ENCODE measurements at regions not wholly inside any gene's neighbourhood (a gene's known extent, or its start where the extent isn't known, plus 50 kb on each side); places are given as distances from the start of the nearest gene placed in this dataset.

- TF ChIP-seq POLR2A (IDR thresholded peaks at IDR 0.05) = no peak
- TF ChIP-seq, protein P1, sequence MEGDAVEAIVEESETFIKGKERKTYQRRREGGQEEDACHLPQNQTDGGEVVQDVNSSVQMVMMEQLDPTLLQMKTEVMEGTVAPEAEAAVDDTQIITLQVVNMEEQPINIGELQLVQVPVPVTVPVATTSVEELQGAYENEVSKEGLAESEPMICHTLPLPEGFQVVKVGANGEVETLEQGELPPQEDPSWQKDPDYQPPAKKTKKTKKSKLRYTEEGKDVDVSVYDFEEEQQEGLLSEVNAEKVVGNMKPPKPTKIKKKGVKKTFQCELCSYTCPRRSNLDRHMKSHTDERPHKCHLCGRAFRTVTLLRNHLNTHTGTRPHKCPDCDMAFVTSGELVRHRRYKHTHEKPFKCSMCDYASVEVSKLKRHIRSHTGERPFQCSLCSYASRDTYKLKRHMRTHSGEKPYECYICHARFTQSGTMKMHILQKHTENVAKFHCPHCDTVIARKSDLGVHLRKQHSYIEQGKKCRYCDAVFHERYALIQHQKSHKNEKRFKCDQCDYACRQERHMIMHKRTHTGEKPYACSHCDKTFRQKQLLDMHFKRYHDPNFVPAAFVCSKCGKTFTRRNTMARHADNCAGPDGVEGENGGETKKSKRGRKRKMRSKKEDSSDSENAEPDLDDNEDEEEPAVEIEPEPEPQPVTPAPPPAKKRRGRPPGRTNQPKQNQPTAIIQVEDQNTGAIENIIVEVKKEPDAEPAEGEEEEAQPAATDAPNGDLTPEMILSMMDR (IDR thresholded peaks at IDR 0.05) = no peak
- Histone ChIP-seq H3K9me3 (no peaks in the 10 kb centered on the region), H3K36me3 (no peaks in the 10 kb centered on the region), H3K4me3 (no peak overlapping the region), H3K27ac (no peak overlapping the region), H3K27me3 (no peaks in the 10 kb centered on the region), H3K4me1 (no peaks in the 10 kb centered on the region)
- intact Hi-C loops (cut with DNase I) = no loop called here
- ATAC-seq (no peak), DNase-seq (no peak)
Observed at GRCh38 chr4:61049018-61049417, 151.1 kb upstream of the ADGRL3 start.

GRCh38 chr4:61067381-61067780 is 132.7 kb upstream of the ADGRL3 start:
- 71 to 80% (median 74%) methylated on average over 3 of the region's 3 CpGs for WGBS, 4 donors
- intact Hi-C loops (cut with DNase I) = no loop called here
- H3K9me3 ChIP-seq = no peaks in the 10 kb centered on the region
- no peaks in the 10 kb centered on the region for H3K4me1 ChIP-seq
- H3K4me3 ChIP-seq = no peak overlapping the region
- no peaks in the 10 kb centered on the region for H3K27me3 ChIP-seq
- ATAC-seq (no peak), DNase-seq (no peak)
- H3K27ac ChIP-seq = no peak overlapping the region
- TF ChIP-seq, protein P1 (IDR thresholded peaks at IDR 0.05) = no peak
- no peaks in the 10 kb centered on the region for H3K36me3 ChIP-seq

DNA sequence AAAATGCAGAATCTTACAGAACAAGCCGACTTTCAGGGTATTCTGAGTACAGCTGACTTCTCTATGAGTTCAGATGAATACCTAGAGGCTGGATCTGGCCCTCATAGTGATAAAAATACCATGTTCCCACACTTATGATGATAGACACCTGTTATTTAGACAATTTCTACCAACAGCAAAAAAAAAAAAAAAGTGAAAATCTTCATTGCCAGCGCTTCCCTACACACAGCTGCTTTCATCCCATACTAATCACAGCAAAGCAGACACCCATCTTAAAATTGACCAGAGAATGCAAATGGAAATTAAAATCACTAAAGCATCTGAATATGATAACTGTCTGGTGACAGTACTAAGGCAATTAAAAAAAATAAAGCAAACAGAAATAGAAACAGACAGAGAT is 132.1 kb upstream of the ADGRL3 start:
- ATAC-seq = peak in 2 of 4 donors; percentile 22 to 52
- TF ChIP-seq, protein P1 (IDR thresholded peaks at IDR 0.05) = no peak
- no peak for TF ChIP-seq POLR2A (IDR thresholded peaks at IDR 0.05)
- 59 to 81% (median 71%) methylated on average over 2 of the region's 2 CpGs for WGBS, 4 donors
- no peak for DNase-seq
- Histone ChIP-seq H3K4me3 (no peak overlapping the region), H3K27me3 (no peaks in the 10 kb centered on the region), H3K36me3 (no peaks in the 10 kb centered on the region), H3K27ac (no peak overlapping the region), H3K9me3 (no peaks in the 10 kb centered on the region), H3K4me1 (no peaks in the 10 kb centered on the region)
- intact Hi-C loops (cut with DNase I) = no loop called here

GRCh38 chr4:61068745-61069144 is 131.4 kb upstream of the ADGRL3 start:
- no peaks in the 10 kb centered on the region for H3K9me3 ChIP-seq
- intact Hi-C loops (cut with DNase I) = no loop called here
- WGBS, 4 donors = 62 to 71% (median 68%) methylated on average over 5 of the region's 5 CpGs
- H3K4me1 ChIP-seq = no peaks in the 10 kb centered on the region
- no peak for TF ChIP-seq POLR2A (IDR thresholded peaks at IDR 0.05)
- TF ChIP-seq, protein P1 (IDR thresholded peaks at IDR 0.05) = no peak
- H3K27ac ChIP-seq = no peak overlapping the region
- H3K4me3 ChIP-seq = peak overlapping the region in 1 of 12 donors; percentile 29
- no peaks in the 10 kb centered on the region for H3K36me3 ChIP-seq
- DNase-seq (peak in 3 of 5 donors; percentile 17 to 30 (median 28)), ATAC-seq (peak; percentile 58 to 90 (median 79))
- no peaks in the 10 kb centered on the region for H3K27me3 ChIP-seq

All from heart left ventricle (tissue), 16 donors.